Smooth muscle cell of the brain vasculature (primary cell): ENCODE measurements at regions not wholly inside any gene's neighbourhood (a gene's known extent, or its start where the extent isn't known, plus 50 kb on each side); places are given as distances from the start of the nearest gene placed in this dataset.
"Not testable (repeated sequence)": the region's sequence is repeated elsewhere in the genome, so short reads cannot be mapped to it uniquely, and the experiment has no call there.

Experiments used
- DNase-seq: peaks from one replicate; pipeline ENCODE4 v3.0.0-alpha.2; 2012; ENCODE audit warnings: low read depth, low spot score

GRCh38 chr7:20839196-20839735 is 52.6 kb upstream of the SP8 start:
- DNase-seq, result no peak

- DNase-seq, result no peak
These were observed 53.3 kb upstream of the SP8 start for GRCh38 chr7:20839987-20840386.

- no peak for DNase-seq
These were observed 60.1 kb upstream of the SP8 start for GRCh38 chr7:20846791-20847190.

- no peak for DNase-seq
These were observed 72.3 kb upstream of the SP8 start for GRCh38 chr7:20858951-20859350.

GRCh38 chr7:20861468-20861867 is 74.8 kb upstream of the SP8 start:
- no peak for DNase-seq

GRCh38 chr7:20862554-20862953 is 75.9 kb upstream of the SP8 start:
- no peak for DNase-seq

GRCh38 chr7:20864221-20864620 is 77.5 kb upstream of the SP8 start:
- no peak for DNase-seq

GRCh38 chr7:20865684-20866083 is 79.0 kb upstream of the SP8 start:
- no peak for DNase-seq

GRCh38 chr7:20870977-20871376 is 84.3 kb upstream of the SP8 start:
- no peak for DNase-seq

GRCh38 chr7:20892776-20893175 is 106.1 kb upstream of the SP8 start:
- DNase-seq, result no peak

GRCh38 chr7:20894806-20895205 is 108.1 kb upstream of the SP8 start:
- no peak for DNase-seq

GRCh38 chr7:20895563-20895962 is 108.9 kb upstream of the SP8 start:
- no peak for DNase-seq

- no peak for DNase-seq
These were observed 110.3 kb upstream of the SP8 start for GRCh38 chr7:20896996-20897395.

- no peak for DNase-seq
These were observed 120.2 kb upstream of the SP8 start for GRCh38 chr7:20906801-20907453.

GRCh38 chr7:20911081-20911480 is 124.4 kb upstream of the SP8 start:
- no peak for DNase-seq

- DNase-seq, result no peak
These were observed 127.2 kb upstream of the SP8 start for GRCh38 chr7:20913853-20914252.

- DNase-seq, result no peak
These were observed 129.6 kb upstream of the SP8 start for GRCh38 chr7:20916311-20916710.

- no peak for DNase-seq
These were observed 130.9 kb upstream of the SP8 start for GRCh38 chr7:20917603-20918002.

GRCh38 chr7:20918156-20918555 is 131.5 kb upstream of the SP8 start:
- DNase-seq, result no peak

GRCh38 chr7:20927178-20927577 is 140.5 kb upstream of the SP8 start:
- DNase-seq, result not testable (repeated sequence)

GRCh38 chr7:20927976-20928375 is 141.3 kb upstream of the SP8 start:
- DNase-seq, result no peak

- no peak for DNase-seq
These were observed 142.5 kb upstream of the SP8 start for GRCh38 chr7:20929199-20929598.

- DNase-seq, result no peak
These were observed 145.1 kb upstream of the SP8 start for GRCh38 chr7:20931739-20932138.
